K562 (cell line): ENCODE measurements at regions not wholly inside any gene's neighbourhood (a gene's known extent, or its start where the extent isn't known, plus 50 kb on each side); places are given as distances from the start of the nearest gene placed in this dataset.

Experiments used
- ATAC-seq: fragments of 200-7000 bp; cut with Tn5 transposase; 3 replicates; pipeline ENCODE4 v1.9.1; 2020; ENCODE audit warnings: moderate library complexity
- BruUV-seq: library from RNA; stranded (reverse); fragments of 400-500 nt; replicated peaks from 2 replicates; lab custom pipeline; 2021; lab: Mats Ljungman, UMichigan
- CTCF ChIA-PET: fragments of 300-600 bp; formaldehyde crosslinking; extraction: SDS; loops from one replicate; lab custom pipeline; 2021; ENCODE audit warnings: low intra/inter-chr PET ratio; lab: Yijun Ruan, JAX
- POLR2A ChIA-PET: fragments of 300-600, 350-650 bp; sonication (Branson Sonifier 250); formaldehyde crosslinking; extraction: SDS; loops from one replicate; lab custom pipeline; 2021; ENCODE audit warnings: antibody characterized with exemption, inconsistent platforms; lab: Yijun Ruan, JAX
- DNase-seq, 4 experiments: peaks; one replicate each; pipeline versions ENCODE4 v3.0.0 to v3.0.0-alpha.2; 2011 to 2018; ENCODE audit warnings: low spot score in 3 of 4, mixed read lengths in 3 of 4; ENCODE audit errors: extremely low read depth in 1 of 4
- FAIRE-seq: peaks from 2 replicates; lab custom pipeline; 2011; peaks lifted over from hg19 to GRCh38; lab: Jason Lieb, UNC
- H2AFZ ChIP-seq: 2 replicates; pipeline ENCODE4 v1.6.0; 2011; ENCODE audit warnings: low read depth, low read length, control low read depth, inconsistent platforms
- H3K27ac ChIP-seq: fragments of 200-600 bp; 3 replicates; pipeline ENCODE4 v1.8.0; 2011; ENCODE audit warnings: low read depth, mild to moderate bottlenecking, control low read depth, inconsistent platforms, low read length, moderate library complexity, mixed read lengths; ENCODE audit errors: extremely low read depth
- H3K27me3 ChIP-seq, 2 experiments: fragments of 300-600 bp in 1 of 2; 2 replicates in 1 of 2; 3 replicates in 1 of 2; pipeline versions ENCODE4 v1.6.0 to v1.8.0; 2011; ENCODE audit warnings: inconsistent platforms in 2 of 2, low read length in 2 of 2, mild to moderate bottlenecking in 1 of 2, mixed read lengths in 1 of 2, moderate library complexity in 1 of 2; ENCODE audit not compliant: control insufficient read depth in 2 of 2, insufficient read depth in 2 of 2
- H3K36me3 ChIP-seq: fragments of 300-600 bp; 3 replicates; pipeline ENCODE4 v1.8.0; 2011; ENCODE audit warnings: mild to moderate bottlenecking, low read length, inconsistent platforms; ENCODE audit not compliant: control insufficient read depth, insufficient read depth
- H3K4me1 ChIP-seq, 2 experiments: fragments of 200-600 bp in 1 of 2; replicated peaks in 1 of 2; 2 replicates in 1 of 2; 3 replicates in 1 of 2; pipeline versions ENCODE4 v1.5.1 to v1.8.0; 2011; ENCODE audit warnings: inconsistent platforms in 2 of 2, low read length in 2 of 2, mild to moderate bottlenecking in 1 of 2, mixed read lengths in 1 of 2, moderate library complexity in 1 of 2; ENCODE audit not compliant: control insufficient read depth in 2 of 2, insufficient read depth in 2 of 2
- H3K4me2 ChIP-seq: 2 replicates; pipeline ENCODE4 v1.6.1; 2011; ENCODE audit warnings: low read length, control low read depth, inconsistent platforms, mixed read lengths; ENCODE audit not compliant: insufficient read depth
- H3K4me3 ChIP-seq: fragments of 200-600 bp; sonication (generic), shearing (Covaris generic); 2 replicates; pipeline ENCODE4 v1.5.1; 2016; ENCODE audit warnings: control low read depth, inconsistent platforms
- H3K79me2 ChIP-seq: fragments of 200-600 bp; 3 replicates; pipeline ENCODE4 v1.8.0; 2011; ENCODE audit warnings: low read length, inconsistent platforms; ENCODE audit not compliant: control insufficient read depth, insufficient read depth
- H3K9ac ChIP-seq, 2 experiments: 2 replicates each; pipeline versions ENCODE4 v1.6.0 to v1.6.1; 2011; ENCODE audit warnings: low read depth in 2 of 2, low read length in 2 of 2, control low read depth in 1 of 2, inconsistent platforms in 1 of 2, mild to moderate bottlenecking in 1 of 2, mixed read lengths in 1 of 2; ENCODE audit not compliant: insufficient read depth in 1 of 2
- H3K9me1 ChIP-seq: one replicate; pipeline ENCODE4 v1.6.0; 2011; ENCODE audit warnings: inconsistent platforms, mild to moderate bottlenecking, low read length, moderate library complexity; ENCODE audit not compliant: control insufficient read depth, insufficient read depth
- H3K9me3 ChIP-seq: replicated peaks from 2 replicates; pipeline ENCODE4 v1.5.1; 2011; ENCODE audit warnings: low read depth, low read length, inconsistent platforms; ENCODE audit not compliant: control insufficient read depth, insufficient read depth
- H4K20me1 ChIP-seq: replicated peaks from 2 replicates; pipeline ENCODE4 v1.6.1; 2011; ENCODE audit warnings: low read length, inconsistent platforms, mixed read lengths; ENCODE audit not compliant: control insufficient read depth, insufficient read depth
- ARID1B ChIP-seq: fragments of 450-650 bp; IDR thresholded peaks from 2 replicates; pipeline ENCODE4 v1.6.1; 2016; ENCODE audit warnings: antibody characterized with exemption, mild to moderate bottlenecking, inconsistent platforms
- BRF1 ChIP-seq: IDR thresholded peaks from 3 replicates; pipeline ENCODE4 v1.6.1; 2011; ENCODE audit warnings: borderline replicate concordance, mild to moderate bottlenecking; ENCODE audit not compliant: insufficient read length; ENCODE audit errors: extremely low read depth
- ESRRA ChIP-seq: fragments of 450-650 bp; IDR thresholded peaks from 2 replicates; pipeline ENCODE4 v1.6.1; 2014; ENCODE audit warnings: low read depth, mild to moderate bottlenecking, moderate library complexity, borderline replicate concordance
- FUS ChIP-seq: fragments of 200-400 bp; formaldehyde crosslinking; optimal IDR thresholded peaks from 2 replicates; pipeline ENCODE3; 2017; ENCODE audit warnings: low read depth, low read length
- MCM7 ChIP-seq, 2 experiments: fragments of 450-650 bp; IDR thresholded peaks; 2 replicates each; pipeline ENCODE4 v1.6.1; 2016 to 2018
- SNIP1 ChIP-seq: fragments of 450-650 bp; IDR thresholded peaks from 2 replicates; pipeline ENCODE4 v1.7.1; 2017; ENCODE audit warnings: low read depth, mild to moderate bottlenecking
- SREBF2 ChIP-seq: sonication (generic); formaldehyde crosslinking; IDR thresholded peaks from 2 replicates; pipeline ENCODE4 v1.4.0; 2020; ENCODE audit warnings: mild to moderate bottlenecking, missing genetic modification reagents
- TCFL5 ChIP-seq: fragments of 250-450 bp; sonication (Bioruptor Pico); conservative IDR thresholded peaks from 2 replicates; pipeline ENCODE4 v1.6.1; 2021; ENCODE audit warnings: mild to moderate bottlenecking, moderate library complexity, matching md5 sums
- TEAD2 ChIP-seq: fragments of 450-650 bp; IDR thresholded peaks from 2 replicates; pipeline ENCODE4 v1.6.1; 2016; ENCODE audit warnings: missing genetic modification characterization, control low read depth, missing compliant biosample characterization
- ZC3H11A ChIP-seq: IDR thresholded peaks from 2 replicates; pipeline ENCODE4 v1.6.1; 2012; ENCODE audit warnings: low read depth, low read length, improper control_type of control experiment
- ZNF184 ChIP-seq: sonication (generic); formaldehyde crosslinking; IDR thresholded peaks from 2 replicates; pipeline ENCODE4 v1.5.0; 2020; ENCODE audit warnings: missing genetic modification reagents
- ZNF3 ChIP-seq: fragments of 250-450 bp; sonication (Bioruptor Pico); IDR thresholded peaks from 2 replicates; pipeline ENCODE4 v1.5.0; 2021; ENCODE audit warnings: mild to moderate bottlenecking, moderate library complexity
- ZNF311 ChIP-seq: fragments of 250-450 bp; sonication (Bioruptor Pico); IDR thresholded peaks from 2 replicates; pipeline ENCODE4 v1.4.0; 2020; ENCODE audit warnings: mild to moderate bottlenecking, moderate library complexity
- ZNF445 ChIP-seq: fragments of 250-450 bp; sonication (Bioruptor Pico); IDR thresholded peaks from 2 replicates; pipeline ENCODE4 v1.4.0; 2020; ENCODE audit warnings: low read depth, mild to moderate bottlenecking, moderate library complexity
- ZNF551 ChIP-seq: fragments of 250-450 bp; sonication (Bioruptor Pico); IDR thresholded peaks from 2 replicates; pipeline ENCODE4 v1.5.0; 2021; ENCODE audit warnings: mild to moderate bottlenecking, moderate library complexity
- ZNF586 ChIP-seq: fragments of 450-650 bp; formaldehyde crosslinking; conservative IDR thresholded peaks from 2 replicates; pipeline ENCODE4 v1.4.0; 2020; ENCODE audit warnings: mild to moderate bottlenecking, moderate library complexity
- WGBS: fragments of 100-300 bp; shearing (Covaris generic); methylation state at CpG from one replicate; pipeline ENCODE4 v1.1.6; 2016; ENCODE audit warnings: low coverage, mixed read lengths; ENCODE audit not compliant: insufficient coverage; ENCODE audit errors: missing lambda C conversion rate; 5-methylcytosine and 5-hydroxymethylcytosine counted together
- in situ Hi-C: fragments of 300-500 bp; cut with MboI; formaldehyde crosslinking; loops from 4 replicates; pipeline ENCODE4 v1.15.0; 2018; ENCODE audit warnings: inconsistent platforms, mixed read lengths
- intact Hi-C: fragments of 100-400 bp; cut with micrococcal nuclease; formaldehyde crosslinking; loops from 2 replicates; pipeline ENCODE4 v1.14.2; 2022
- TF ChIP-seq, protein P1 (sequence below): fragments of 250-450 bp; sonication (Bioruptor Pico); IDR thresholded peaks from 2 replicates; pipeline ENCODE4 v1.6.1; 2021; ENCODE audit warnings: mild to moderate bottlenecking
- TF ChIP-seq, protein P2 (sequence below): fragments of 450-650 bp; IDR thresholded peaks from 2 replicates; pipeline ENCODE4 v1.6.1; 2016
- TF ChIP-seq, protein P3 (sequence below): fragments of 200-800 bp; sonication (Bioruptor generic); IDR thresholded peaks from 2 replicates; pipeline ENCODE4 v1.6.1; 2017; ENCODE audit warnings: missing genetic modification characterization, missing compliant biosample characterization
- TF ChIP-seq, protein P4 (sequence below): fragments of 250-450 bp; sonication (Bioruptor Pico); IDR thresholded peaks from 2 replicates; pipeline ENCODE4 v1.8.0; 2022; ENCODE audit warnings: inconsistent platforms

DNA sequence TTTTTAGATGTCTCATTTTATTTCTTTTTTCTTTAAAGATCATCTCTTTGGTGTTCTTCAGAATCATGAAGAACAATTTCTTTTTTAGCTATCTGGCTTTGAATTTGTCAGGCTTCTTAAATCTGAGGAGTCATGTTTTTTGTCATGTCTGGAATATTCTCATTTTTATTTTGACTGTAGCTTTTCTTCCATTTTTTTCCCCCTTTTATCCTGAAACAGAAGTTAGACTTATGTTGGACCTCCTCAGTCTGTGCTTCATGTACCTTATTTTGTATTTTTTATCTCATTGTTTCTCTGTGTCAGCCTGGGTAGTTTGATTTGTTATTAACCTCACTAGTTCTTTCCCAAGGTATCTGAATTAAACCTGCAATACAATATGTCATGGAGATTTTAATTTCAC, 319.2 kb upstream of the ADGRL4 start (continued):
- TF ChIP-seq BRF1 (no peak), ZNF445 (CRISPR knock-in tag) (no peak), ZNF551 (CRISPR knock-in tag) (no peak), TCFL5 (no peak), SNIP1 (no peak)
- TF ChIP-seq, protein P1, sequence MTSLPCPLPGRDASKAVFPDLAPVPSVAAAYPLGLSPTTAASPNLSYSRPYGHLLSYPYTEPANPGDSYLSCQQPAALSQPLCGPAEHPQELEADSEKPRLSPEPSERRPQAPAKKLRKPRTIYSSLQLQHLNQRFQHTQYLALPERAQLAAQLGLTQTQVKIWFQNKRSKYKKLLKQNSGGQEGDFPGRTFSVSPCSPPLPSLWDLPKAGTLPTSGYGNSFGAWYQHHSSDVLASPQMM, result no peak
- TF ChIP-seq, protein P2, sequence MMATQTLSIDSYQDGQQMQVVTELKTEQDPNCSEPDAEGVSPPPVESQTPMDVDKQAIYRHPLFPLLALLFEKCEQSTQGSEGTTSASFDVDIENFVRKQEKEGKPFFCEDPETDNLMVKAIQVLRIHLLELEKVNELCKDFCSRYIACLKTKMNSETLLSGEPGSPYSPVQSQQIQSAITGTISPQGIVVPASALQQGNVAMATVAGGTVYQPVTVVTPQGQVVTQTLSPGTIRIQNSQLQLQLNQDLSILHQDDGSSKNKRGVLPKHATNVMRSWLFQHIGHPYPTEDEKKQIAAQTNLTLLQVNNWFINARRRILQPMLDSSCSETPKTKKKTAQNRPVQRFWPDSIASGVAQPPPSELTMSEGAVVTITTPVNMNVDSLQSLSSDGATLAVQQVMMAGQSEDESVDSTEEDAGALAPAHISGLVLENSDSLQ, result no peak
- TF ChIP-seq, protein P3, sequence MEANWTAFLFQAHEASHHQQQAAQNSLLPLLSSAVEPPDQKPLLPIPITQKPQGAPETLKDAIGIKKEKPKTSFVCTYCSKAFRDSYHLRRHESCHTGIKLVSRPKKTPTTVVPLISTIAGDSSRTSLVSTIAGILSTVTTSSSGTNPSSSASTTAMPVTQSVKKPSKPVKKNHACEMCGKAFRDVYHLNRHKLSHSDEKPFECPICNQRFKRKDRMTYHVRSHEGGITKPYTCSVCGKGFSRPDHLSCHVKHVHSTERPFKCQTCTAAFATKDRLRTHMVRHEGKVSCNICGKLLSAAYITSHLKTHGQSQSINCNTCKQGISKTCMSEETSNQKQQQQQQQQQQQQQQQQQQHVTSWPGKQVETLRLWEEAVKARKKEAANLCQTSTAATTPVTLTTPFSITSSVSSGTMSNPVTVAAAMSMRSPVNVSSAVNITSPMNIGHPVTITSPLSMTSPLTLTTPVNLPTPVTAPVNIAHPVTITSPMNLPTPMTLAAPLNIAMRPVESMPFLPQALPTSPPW (CRISPR knock-in tag), result no peak

DNA sequence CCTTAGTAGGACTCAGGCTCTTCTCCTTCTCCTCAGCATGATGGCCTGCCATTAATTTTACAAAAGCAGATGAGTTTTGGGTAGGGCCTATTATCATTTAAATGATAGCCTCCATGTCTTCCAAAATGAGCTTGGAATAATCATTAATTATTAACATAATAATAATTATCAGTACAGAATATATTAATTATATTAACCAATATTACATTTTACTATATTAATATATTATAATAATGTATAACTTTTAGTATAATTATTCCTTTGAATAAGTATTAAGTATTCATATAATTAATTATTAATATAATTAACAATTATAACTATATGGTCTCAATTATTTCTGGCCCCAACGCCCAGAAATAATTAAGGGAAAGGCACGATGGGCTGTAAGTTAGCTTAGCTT, 318.6 kb upstream of the ADGRL4 start:
- no peaks in the 10 kb centered on the region for H3K36me3 ChIP-seq
- no peak overlapping the region for H2AFZ ChIP-seq
- BruUV-seq, result no TSS peak
- no peaks in the 10 kb centered on the region for H3K4me1 ChIP-seq
- ChIA-PET CTCF (no interaction called here), POLR2A (no interaction called here)
- H3K27me3 ChIP-seq, result no peaks in the 10 kb centered on the region
- H4K20me1 ChIP-seq, result no peaks in the 10 kb centered on the region
- H3K9me3 ChIP-seq, result no peaks in the 10 kb centered on the region
- no peaks in the 10 kb centered on the region for H3K79me2 ChIP-seq
- H3K9me1 ChIP-seq, result no peaks in the 10 kb centered on the region
- no peak overlapping the region for H3K27ac ChIP-seq
- no peak for DNase-seq
- ATAC-seq, result no peak
- WGBS, result 0% methylated on average over 2 of the region's 2 CpGs
- no peak overlapping the region for H3K4me2 ChIP-seq
- in situ Hi-C loops, result no loop called here
- FAIRE-seq, result no peak
- no peak overlapping the region for H3K9ac ChIP-seq
- intact Hi-C loops, result no loop called here
- no peak overlapping the region for H3K4me3 ChIP-seq
- TF ChIP-seq ZNF586 (CRISPR knock-in tag) (no peak), MCM7 (IDR thresholded peaks at IDR 0.05) (no peak), ARID1B (no peak), SREBF2 (no peak), ZNF311 (CRISPR knock-in tag) (no peak), ZNF3 (CRISPR knock-in tag) (no peak), TEAD2 (tag) (no peak), FUS (no peak), ESRRA (no peak), ZC3H11A (no peak), BRF1 (no peak), ZNF184 (no peak)
- TF ChIP-seq, protein P4, sequence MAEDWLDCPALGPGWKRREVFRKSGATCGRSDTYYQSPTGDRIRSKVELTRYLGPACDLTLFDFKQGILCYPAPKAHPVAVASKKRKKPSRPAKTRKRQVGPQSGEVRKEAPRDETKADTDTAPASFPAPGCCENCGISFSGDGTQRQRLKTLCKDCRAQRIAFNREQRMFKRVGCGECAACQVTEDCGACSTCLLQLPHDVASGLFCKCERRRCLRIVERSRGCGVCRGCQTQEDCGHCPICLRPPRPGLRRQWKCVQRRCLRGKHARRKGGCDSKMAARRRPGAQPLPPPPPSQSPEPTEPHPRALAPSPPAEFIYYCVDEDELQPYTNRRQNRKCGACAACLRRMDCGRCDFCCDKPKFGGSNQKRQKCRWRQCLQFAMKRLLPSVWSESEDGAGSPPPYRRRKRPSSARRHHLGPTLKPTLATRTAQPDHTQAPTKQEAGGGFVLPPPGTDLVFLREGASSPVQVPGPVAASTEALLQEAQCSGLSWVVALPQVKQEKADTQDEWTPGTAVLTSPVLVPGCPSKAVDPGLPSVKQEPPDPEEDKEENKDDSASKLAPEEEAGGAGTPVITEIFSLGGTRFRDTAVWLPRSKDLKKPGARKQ, result no peak
